Liver (tissue), 8 donors: ENCODE measurements at regions not wholly inside any gene's neighbourhood (a gene's known extent, or its start where the extent isn't known, plus 50 kb on each side); places are given as distances from the start of the nearest gene placed in this dataset.

Experiments used
- DNase-seq: peaks from one replicate; pipeline ENCODE4 v3.0.0-alpha.2; 2017; ENCODE audit warnings: low spot score
- H3K27ac ChIP-seq, 2 donors: one replicate each; pipeline ENCODE4 v1.7.0; 2013; ENCODE audit warnings: inconsistent platforms in 2 of 2, low read length in 2 of 2, control low read depth in 1 of 2, low read depth in 1 of 2, mild to moderate bottlenecking in 1 of 2
- H3K27me3 ChIP-seq, 4 donors: one replicate each; pipeline versions ENCODE4 v1.6.1 to v1.7.0; 2013; ENCODE audit warnings: low read length in 3 of 4, inconsistent platforms in 1 of 4, mild to moderate bottlenecking in 1 of 4, moderate library complexity in 1 of 4; ENCODE audit not compliant: control insufficient read depth in 4 of 4, insufficient read depth in 4 of 4
- H3K36me3 ChIP-seq, 4 donors: one replicate each; pipeline versions ENCODE4 v1.6.1 to v1.7.0; 2013; ENCODE audit warnings: low read length in 3 of 4, mild to moderate bottlenecking in 3 of 4, low read depth in 1 of 4, moderate library complexity in 1 of 4; ENCODE audit not compliant: control insufficient read depth in 4 of 4, insufficient read depth in 3 of 4
- H3K4me1 ChIP-seq, 4 donors: one replicate each; pipeline versions ENCODE4 v1.6.1 to v1.7.0; 2013; ENCODE audit warnings: low read length in 3 of 4, mild to moderate bottlenecking in 3 of 4, moderate library complexity in 1 of 4; ENCODE audit not compliant: control insufficient read depth in 4 of 4, insufficient read depth in 4 of 4
- H3K4me3 ChIP-seq, 3 donors: one replicate each; pipeline versions ENCODE4 v1.6.1 to v1.7.0; 2013; ENCODE audit warnings: low read length in 3 of 3, control low read depth in 1 of 3, low read depth in 1 of 3, mild to moderate bottlenecking in 1 of 3
- H3K9ac ChIP-seq, 2 donors: one replicate each; pipeline ENCODE4 v1.7.0; 2013; ENCODE audit warnings: low read length in 2 of 2, mild to moderate bottlenecking in 2 of 2, moderate library complexity in 2 of 2, control low read depth in 1 of 2, low read depth in 1 of 2
- H3K9me3 ChIP-seq, 4 donors: one replicate each; pipeline versions ENCODE4 v1.6.1 to v1.7.0; 2013; ENCODE audit warnings: low read length in 3 of 4; ENCODE audit not compliant: control insufficient read depth in 4 of 4
- FOXA1 ChIP-seq: IDR thresholded peaks from 2 replicates; pipeline ENCODE4 v1.6.1; 2016; ENCODE audit warnings: antibody characterized with exemption
- GABPA ChIP-seq, 2 donors: IDR thresholded peaks in 1 of 2; conservative IDR thresholded peaks in 1 of 2; 2 replicates each; pipeline ENCODE4 v1.6.1; 2016; ENCODE audit warnings: antibody characterized with exemption in 2 of 2, mild to moderate bottlenecking in 1 of 2, moderate library complexity in 1 of 2
- HNF4A ChIP-seq, 2 donors: conservative IDR thresholded peaks; 2 replicates each; pipeline ENCODE4 v1.6.1; 2016; ENCODE audit warnings: antibody characterized with exemption in 2 of 2, mild to moderate bottlenecking in 2 of 2
- JUND ChIP-seq, 2 donors: IDR thresholded peaks; 2 replicates each; pipeline ENCODE4 v1.6.1; 2016; ENCODE audit warnings: antibody characterized with exemption in 2 of 2
- NR2F2 ChIP-seq: IDR thresholded peaks from 2 replicates; pipeline ENCODE4 v1.6.1; 2016; ENCODE audit warnings: antibody characterized with exemption
- RAD21 ChIP-seq, 2 donors: IDR thresholded peaks; 2 replicates each; pipeline ENCODE4 v1.6.1; 2016; ENCODE audit warnings: antibody characterized with exemption in 2 of 2, mild to moderate bottlenecking in 2 of 2
- RXRA ChIP-seq, 2 donors: IDR thresholded peaks; 2 replicates each; pipeline ENCODE4 v1.6.1; 2017 to 2018; ENCODE audit warnings: antibody characterized with exemption in 2 of 2, mild to moderate bottlenecking in 1 of 2
- SP1 ChIP-seq: IDR thresholded peaks from 2 replicates; pipeline ENCODE4 v1.6.1; 2018; ENCODE audit warnings: antibody characterized with exemption, mild to moderate bottlenecking
- TAF1 ChIP-seq: conservative IDR thresholded peaks from 2 replicates; pipeline ENCODE4 v1.6.1; 2016; ENCODE audit warnings: antibody characterized with exemption, mild to moderate bottlenecking
- YY1 ChIP-seq: IDR thresholded peaks from 2 replicates; pipeline ENCODE4 v1.6.1; 2016; ENCODE audit warnings: antibody characterized with exemption, mild to moderate bottlenecking
- WGBS: extraction: QIAGEN DNeasy Blood & Tissue Kit; methylation state at CpG from one replicate; pipeline ENCODE4 v1.1.7; 2013; 5-methylcytosine and 5-hydroxymethylcytosine counted together
- TF ChIP-seq, protein P1 (sequence below): fragments of 150-350 bp; IDR thresholded peaks from 2 replicates; pipeline ENCODE4 v1.5.1; 2017; ENCODE audit warnings: improper control_type of control experiment, low read depth, low read length; ENCODE audit not compliant: missing input control
- TF ChIP-seq, protein P2 (sequence below): IDR thresholded peaks from 2 replicates; pipeline ENCODE4 v1.6.1; 2016; ENCODE audit warnings: antibody characterized with exemption
- TF ChIP-seq, protein P3 (sequence below): IDR thresholded peaks from 2 replicates; pipeline ENCODE4 v1.6.1; 2016; ENCODE audit warnings: antibody characterized with exemption
- TF ChIP-seq, protein P4 (sequence below): IDR thresholded peaks from 2 replicates; pipeline ENCODE4 v1.6.1; 2016; ENCODE audit warnings: antibody characterized with exemption
- donor health status: healthy.
- donor health status: healthy.
- donor health status: healthy.
- donor health status: healthy.
- donor health status: healthy.

DNA sequence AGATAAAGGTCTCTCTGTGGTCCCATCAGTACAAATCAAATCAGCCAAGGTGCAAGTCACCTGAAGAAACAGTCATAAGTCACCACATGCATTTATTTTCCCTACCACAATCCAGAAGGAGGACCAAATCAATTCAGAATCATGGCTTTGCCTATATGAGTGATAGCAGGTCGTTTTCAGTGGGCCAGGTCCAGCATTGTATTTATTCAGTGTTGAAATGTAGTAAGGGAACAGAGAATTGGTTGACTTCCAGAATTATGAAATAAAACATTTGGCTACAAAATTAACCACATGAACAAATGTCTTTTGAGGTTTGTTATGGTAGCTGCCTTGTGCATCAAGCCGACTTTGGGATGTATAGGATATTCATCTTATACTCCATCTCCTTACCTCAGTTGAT lies 88.4 kb downstream of the POLR1F start:
- no peaks in the 10 kb centered on the region for H3K27me3 ChIP-seq
- H3K36me3 ChIP-seq: no peaks in the 10 kb centered on the region
- TF ChIP-seq GABPA (IDR thresholded peaks at IDR 0.05 in 1 of 2, conservative IDR thresholded peaks at IDR 0.05 in 1 of 2): no peak
- no peak for TF ChIP-seq RAD21 (IDR thresholded peaks at IDR 0.05)
- TF ChIP-seq SP1: no peak
- TF ChIP-seq NR2F2: no peak
- TF ChIP-seq, protein P1, sequence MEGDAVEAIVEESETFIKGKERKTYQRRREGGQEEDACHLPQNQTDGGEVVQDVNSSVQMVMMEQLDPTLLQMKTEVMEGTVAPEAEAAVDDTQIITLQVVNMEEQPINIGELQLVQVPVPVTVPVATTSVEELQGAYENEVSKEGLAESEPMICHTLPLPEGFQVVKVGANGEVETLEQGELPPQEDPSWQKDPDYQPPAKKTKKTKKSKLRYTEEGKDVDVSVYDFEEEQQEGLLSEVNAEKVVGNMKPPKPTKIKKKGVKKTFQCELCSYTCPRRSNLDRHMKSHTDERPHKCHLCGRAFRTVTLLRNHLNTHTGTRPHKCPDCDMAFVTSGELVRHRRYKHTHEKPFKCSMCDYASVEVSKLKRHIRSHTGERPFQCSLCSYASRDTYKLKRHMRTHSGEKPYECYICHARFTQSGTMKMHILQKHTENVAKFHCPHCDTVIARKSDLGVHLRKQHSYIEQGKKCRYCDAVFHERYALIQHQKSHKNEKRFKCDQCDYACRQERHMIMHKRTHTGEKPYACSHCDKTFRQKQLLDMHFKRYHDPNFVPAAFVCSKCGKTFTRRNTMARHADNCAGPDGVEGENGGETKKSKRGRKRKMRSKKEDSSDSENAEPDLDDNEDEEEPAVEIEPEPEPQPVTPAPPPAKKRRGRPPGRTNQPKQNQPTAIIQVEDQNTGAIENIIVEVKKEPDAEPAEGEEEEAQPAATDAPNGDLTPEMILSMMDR: no peak
- no peak for TF ChIP-seq YY1
- DNase-seq: no peak
- WGBS: 39% methylated on average over 2 of the region's 2 CpGs
- H3K27ac ChIP-seq: no peak overlapping the region
- H3K4me1 ChIP-seq: no peaks in the 10 kb centered on the region
- no peaks in the 10 kb centered on the region for H3K9me3 ChIP-seq
- H3K9ac ChIP-seq: no peak overlapping the region
- H3K4me3 ChIP-seq: no peak overlapping the region

DNA sequence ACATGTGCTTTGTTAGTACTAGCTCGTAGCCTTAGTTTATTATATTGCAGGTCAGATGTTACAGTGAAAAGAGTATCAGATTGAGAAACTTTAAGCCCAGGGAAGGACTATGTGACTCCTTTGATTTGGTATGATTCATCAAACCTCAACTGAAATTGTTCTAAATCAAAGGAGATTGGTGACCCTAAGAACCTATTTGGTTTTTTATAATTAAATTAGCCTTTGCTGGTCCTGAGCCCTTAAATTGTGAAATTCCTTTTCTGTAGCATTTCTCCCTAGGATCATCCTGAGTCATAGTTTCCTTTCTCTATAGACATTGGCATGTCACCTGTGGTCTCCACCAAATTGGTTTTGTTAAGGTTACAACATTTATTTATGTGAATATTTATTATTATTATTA lies 89.7 kb downstream of the POLR1F start:
- Histone ChIP-seq H3K4me1 (no peaks in the 10 kb centered on the region), H3K9ac (no peak overlapping the region), H3K4me3 (no peak overlapping the region), H3K36me3 (no peaks in the 10 kb centered on the region), H3K27me3 (no peaks in the 10 kb centered on the region), H3K9me3 (no peaks in the 10 kb centered on the region), H3K27ac (no peak overlapping the region)
- 56% methylated on average over 1 of the region's 1 CpG for WGBS
- DNase-seq: no peak
- no peak for TF ChIP-seq TAF1
- TF ChIP-seq JUND (IDR thresholded peaks at IDR 0.05): no peak
- no peak for TF ChIP-seq RXRA (IDR thresholded peaks at IDR 0.05)
- TF ChIP-seq RAD21 (IDR thresholded peaks at IDR 0.05): no peak
- TF ChIP-seq FOXA1: no peak
- TF ChIP-seq, protein P1: no peak
- TF ChIP-seq, protein P2, sequence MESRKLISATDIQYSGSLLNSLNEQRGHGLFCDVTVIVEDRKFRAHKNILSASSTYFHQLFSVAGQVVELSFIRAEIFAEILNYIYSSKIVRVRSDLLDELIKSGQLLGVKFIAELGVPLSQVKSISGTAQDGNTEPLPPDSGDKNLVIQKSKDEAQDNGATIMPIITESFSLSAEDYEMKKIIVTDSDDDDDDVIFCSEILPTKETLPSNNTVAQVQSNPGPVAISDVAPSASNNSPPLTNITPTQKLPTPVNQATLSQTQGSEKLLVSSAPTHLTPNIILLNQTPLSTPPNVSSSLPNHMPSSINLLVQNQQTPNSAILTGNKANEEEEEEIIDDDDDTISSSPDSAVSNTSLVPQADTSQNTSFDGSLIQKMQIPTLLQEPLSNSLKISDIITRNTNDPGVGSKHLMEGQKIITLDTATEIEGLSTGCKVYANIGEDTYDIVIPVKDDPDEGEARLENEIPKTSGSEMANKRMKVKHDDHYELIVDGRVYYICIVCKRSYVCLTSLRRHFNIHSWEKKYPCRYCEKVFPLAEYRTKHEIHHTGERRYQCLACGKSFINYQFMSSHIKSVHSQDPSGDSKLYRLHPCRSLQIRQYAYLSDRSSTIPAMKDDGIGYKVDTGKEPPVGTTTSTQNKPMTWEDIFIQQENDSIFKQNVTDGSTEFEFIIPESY: no peak
- no peak for TF ChIP-seq NR2F2
- TF ChIP-seq YY1: no peak
- TF ChIP-seq HNF4A (conservative IDR thresholded peaks at IDR 0.05): no peak
- TF ChIP-seq, protein P3, sequence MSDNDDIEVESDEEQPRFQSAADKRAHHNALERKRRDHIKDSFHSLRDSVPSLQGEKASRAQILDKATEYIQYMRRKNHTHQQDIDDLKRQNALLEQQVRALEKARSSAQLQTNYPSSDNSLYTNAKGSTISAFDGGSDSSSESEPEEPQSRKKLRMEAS: no peak
- TF ChIP-seq, protein P4, sequence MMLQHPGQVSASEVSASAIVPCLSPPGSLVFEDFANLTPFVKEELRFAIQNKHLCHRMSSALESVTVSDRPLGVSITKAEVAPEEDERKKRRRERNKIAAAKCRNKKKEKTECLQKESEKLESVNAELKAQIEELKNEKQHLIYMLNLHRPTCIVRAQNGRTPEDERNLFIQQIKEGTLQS: no peak
